PC-3 (cell line): ENCODE measurements at regions not wholly inside any gene's neighbourhood (a gene's known extent, or its start where the extent isn't known, plus 50 kb on each side); places are given as distances from the start of the nearest gene placed in this dataset.

Experiments
- EZH2 ChIP-seq: fragments of 300-600 bp; sonication (generic); IDR thresholded peaks from one replicate; pipeline ENCODE4 v1.6.1; 2017; ENCODE audit warnings: antibody characterized with exemption, mild to moderate bottlenecking, low read length; ENCODE audit not compliant: unreplicated experiment
- EZH2phosphoT487 ChIP-seq: fragments of 300-600 bp; sonication (generic); IDR thresholded peaks from 2 replicates; pipeline ENCODE4 v1.6.1; 2018; ENCODE audit warnings: mild to moderate bottlenecking, antibody characterized with exemption, low read length, borderline replicate concordance
- TF ChIP-seq, protein P1 (sequence below): fragments of 300-600 bp; sonication (generic); conservative IDR thresholded peaks from 2 replicates; pipeline ENCODE4 v1.5.1; 2017; ENCODE audit warnings: antibody characterized with exemption, low read depth, mild to moderate bottlenecking, low read length

DNA sequence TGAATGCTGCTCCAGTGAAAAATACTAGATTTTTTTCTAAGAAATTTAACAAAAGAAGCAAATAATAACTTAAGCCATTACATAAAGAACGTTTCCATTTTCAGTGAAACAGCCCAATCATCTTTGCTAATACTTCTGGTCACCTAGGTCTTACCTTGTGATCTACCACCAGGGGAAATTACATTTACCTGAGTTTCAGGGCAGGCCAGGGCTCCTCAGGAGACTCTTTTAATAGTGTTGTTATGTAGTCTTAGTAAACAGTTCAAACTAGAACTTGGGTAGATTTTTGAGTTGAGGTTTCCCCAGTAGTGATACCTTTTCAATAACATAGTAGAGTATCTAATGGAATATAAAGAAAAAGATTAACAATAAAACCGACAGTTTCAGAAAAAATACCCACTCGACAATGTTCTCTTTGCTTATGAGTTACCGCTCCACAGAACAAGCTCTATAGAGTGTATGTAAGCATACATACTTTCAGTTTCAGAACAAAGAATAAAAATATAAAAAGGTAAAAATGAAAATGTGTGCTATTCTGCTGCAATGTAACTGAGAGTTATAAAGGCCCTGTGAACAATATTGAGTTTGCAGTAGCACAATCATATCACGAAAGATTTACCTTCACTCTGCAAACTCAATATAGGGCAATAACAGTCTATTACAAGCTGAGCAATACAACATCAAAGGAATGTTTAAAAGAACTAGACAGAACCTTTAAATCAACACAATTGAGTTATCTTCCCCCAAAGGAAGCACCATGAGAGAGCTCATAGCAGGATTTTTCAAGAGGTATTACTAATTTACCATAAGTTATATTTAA, 165.8 kb downstream of the ATOH1 start:
- TF ChIP-seq EZH2 (no peak), EZH2phosphoT487 (no peak)
- TF ChIP-seq, protein P1, sequence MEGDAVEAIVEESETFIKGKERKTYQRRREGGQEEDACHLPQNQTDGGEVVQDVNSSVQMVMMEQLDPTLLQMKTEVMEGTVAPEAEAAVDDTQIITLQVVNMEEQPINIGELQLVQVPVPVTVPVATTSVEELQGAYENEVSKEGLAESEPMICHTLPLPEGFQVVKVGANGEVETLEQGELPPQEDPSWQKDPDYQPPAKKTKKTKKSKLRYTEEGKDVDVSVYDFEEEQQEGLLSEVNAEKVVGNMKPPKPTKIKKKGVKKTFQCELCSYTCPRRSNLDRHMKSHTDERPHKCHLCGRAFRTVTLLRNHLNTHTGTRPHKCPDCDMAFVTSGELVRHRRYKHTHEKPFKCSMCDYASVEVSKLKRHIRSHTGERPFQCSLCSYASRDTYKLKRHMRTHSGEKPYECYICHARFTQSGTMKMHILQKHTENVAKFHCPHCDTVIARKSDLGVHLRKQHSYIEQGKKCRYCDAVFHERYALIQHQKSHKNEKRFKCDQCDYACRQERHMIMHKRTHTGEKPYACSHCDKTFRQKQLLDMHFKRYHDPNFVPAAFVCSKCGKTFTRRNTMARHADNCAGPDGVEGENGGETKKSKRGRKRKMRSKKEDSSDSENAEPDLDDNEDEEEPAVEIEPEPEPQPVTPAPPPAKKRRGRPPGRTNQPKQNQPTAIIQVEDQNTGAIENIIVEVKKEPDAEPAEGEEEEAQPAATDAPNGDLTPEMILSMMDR, result no peak
